ENCODE measurements at regions not wholly inside any gene's neighbourhood (a gene's known extent, or its start where the extent isn't known, plus 50 kb on each side); places are given as distances from the start of the nearest gene placed in this dataset.

- Histone ChIP-seq H3K9ac (ENCODE audit: low read length) (no peak overlapping the region), H3K79me2 (ENCODE audit: low read length) (no peaks in the 10 kb centered on the region), H4K20me1 (ENCODE audit: insufficient read depth, low read length) (no peaks in the 10 kb centered on the region), H3K4me3 (ENCODE audit: low read length) (no peak overlapping the region), H3K27me3 (replicated peaks; ENCODE audit: insufficient read depth, low read length) (no peaks in the 10 kb centered on the region), H3K9me2 (replicated peaks; ENCODE audit: insufficient read depth, low read length) (no peaks in the 10 kb centered on the region), H3K9me3 (replicated peaks; ENCODE audit: insufficient read depth, low read length) (no peaks in the 10 kb centered on the region), H3F3A (ENCODE audit: insufficient read depth, low read length) (no peaks in the 10 kb centered on the region), H3K36me3 (replicated peaks; ENCODE audit: insufficient read depth, low read length) (no peaks in the 10 kb centered on the region), H3K27ac (ENCODE audit: low read length) (no peak overlapping the region), H3K4me1 (ENCODE audit: low read length) (peaks cover 14% of the 10 kb centered on the region), H3K4me2 (ENCODE audit: low read depth, low read length) (no peak overlapping the region), H2AFZ (ENCODE audit: low read length) (no peak overlapping the region)
- no peak for TF ChIP-seq EZH2phosphoT487 (IDR thresholded peaks at IDR 0.05; ENCODE audit: low read length)
- no peak for TF ChIP-seq CTCF (IDR thresholded peaks at IDR 0.05; ENCODE audit: low read length)
- TF ChIP-seq EZH2 (optimal IDR thresholded peaks at IDR 0.05; ENCODE audit: low read depth, low read length): no peak
- no peak for DNase-seq
Measured at GRCh38 chr18:57957210-57957609, 86.8 kb upstream of the NEDD4L start.

- TF ChIP-seq EZH2 (optimal IDR thresholded peaks at IDR 0.05; ENCODE audit: low read depth, low read length) (no peak), CTCF (IDR thresholded peaks at IDR 0.05; ENCODE audit: low read length) (no peak), EZH2phosphoT487 (IDR thresholded peaks at IDR 0.05; ENCODE audit: low read length) (no peak)
- Histone ChIP-seq H3K9ac (ENCODE audit: low read length) (no peak overlapping the region), H4K20me1 (ENCODE audit: insufficient read depth, low read length) (no peaks in the 10 kb centered on the region), H2AFZ (ENCODE audit: low read length) (no peak overlapping the region), H3K79me2 (ENCODE audit: low read length) (no peaks in the 10 kb centered on the region), H3K36me3 (replicated peaks; ENCODE audit: insufficient read depth, low read length) (no peaks in the 10 kb centered on the region), H3K9me3 (replicated peaks; ENCODE audit: insufficient read depth, low read length) (no peaks in the 10 kb centered on the region), H3K27ac (ENCODE audit: low read length) (no peak overlapping the region), H3K9me2 (replicated peaks; ENCODE audit: insufficient read depth, low read length) (no peaks in the 10 kb centered on the region), H3K27me3 (replicated peaks; ENCODE audit: insufficient read depth, low read length) (no peaks in the 10 kb centered on the region), H3K4me3 (ENCODE audit: low read length) (no peak overlapping the region), H3K4me2 (ENCODE audit: low read depth, low read length) (no peak overlapping the region), H3F3A (ENCODE audit: insufficient read depth, low read length) (no peaks in the 10 kb centered on the region), H3K4me1 (ENCODE audit: low read length) (peaks cover 14% of the 10 kb centered on the region)
- DNase-seq: no peak
Measured at GRCh38 chr18:57956491-57956890, 87.5 kb upstream of the NEDD4L start.

GRCh38 chr18:57954935-57955334 lies 89.1 kb upstream of the NEDD4L start:
- no peak overlapping the region for H3K9ac ChIP-seq (ENCODE audit: low read length)
- H3K79me2 ChIP-seq (ENCODE audit: low read length): no peaks in the 10 kb centered on the region
- no peak overlapping the region for H3K27ac ChIP-seq (ENCODE audit: low read length)
- TF ChIP-seq EZH2phosphoT487 (IDR thresholded peaks at IDR 0.05; ENCODE audit: low read length) (no peak), EZH2 (optimal IDR thresholded peaks at IDR 0.05; ENCODE audit: low read depth, low read length) (no peak), CTCF (IDR thresholded peaks at IDR 0.05; ENCODE audit: low read length) (no peak)
- H3K4me1 ChIP-seq (ENCODE audit: low read length): no peaks in the 10 kb centered on the region
- no peak overlapping the region for H3K4me3 ChIP-seq (ENCODE audit: low read length)
- no peak overlapping the region for H3K4me2 ChIP-seq (ENCODE audit: low read depth, low read length)
- no peaks in the 10 kb centered on the region for H4K20me1 ChIP-seq (ENCODE audit: insufficient read depth, low read length)
- no peaks in the 10 kb centered on the region for H3K9me2 ChIP-seq (replicated peaks; ENCODE audit: insufficient read depth, low read length)
- no peaks in the 10 kb centered on the region for H3K27me3 ChIP-seq (replicated peaks; ENCODE audit: insufficient read depth, low read length)
- no peak for DNase-seq
- H3K9me3 ChIP-seq (replicated peaks; ENCODE audit: insufficient read depth, low read length): no peaks in the 10 kb centered on the region
- no peaks in the 10 kb centered on the region for H3F3A ChIP-seq (ENCODE audit: insufficient read depth, low read length)
- H3K36me3 ChIP-seq (replicated peaks; ENCODE audit: insufficient read depth, low read length): no peaks in the 10 kb centered on the region
- no peak overlapping the region for H2AFZ ChIP-seq (ENCODE audit: low read length)
